GM19240 (cell line): ENCODE measurements at regions not wholly inside any gene's neighbourhood (a gene's known extent, or its start where the extent isn't known, plus 50 kb on each side); places are given as distances from the start of the nearest gene placed in this dataset.

ENCODE experiments used
- DNase-seq: peaks from one replicate; pipeline ENCODE4 v3.0.0; 2011; ENCODE audit warnings: low spot score; ENCODE audit not compliant: insufficient read length

DNA sequence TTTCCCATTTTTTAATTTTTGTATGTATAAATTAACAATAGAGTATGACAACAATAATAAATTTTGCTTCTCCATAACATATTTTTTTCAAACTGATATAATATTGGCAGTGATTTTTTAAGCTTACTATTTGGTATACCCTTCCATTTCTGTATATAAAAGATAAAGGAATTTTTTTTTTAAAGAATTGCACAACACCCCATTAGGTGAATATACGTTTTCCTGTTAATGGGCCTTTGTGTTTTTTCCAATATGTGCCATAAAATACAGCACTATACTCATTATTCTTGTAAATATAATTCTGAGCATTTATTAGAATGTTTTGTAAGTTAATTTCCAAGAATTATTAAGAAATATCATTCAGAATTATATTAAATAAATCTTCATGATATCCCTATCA, 515.2 kb upstream of the RGS18 start:
- no peak for DNase-seq

DNA sequence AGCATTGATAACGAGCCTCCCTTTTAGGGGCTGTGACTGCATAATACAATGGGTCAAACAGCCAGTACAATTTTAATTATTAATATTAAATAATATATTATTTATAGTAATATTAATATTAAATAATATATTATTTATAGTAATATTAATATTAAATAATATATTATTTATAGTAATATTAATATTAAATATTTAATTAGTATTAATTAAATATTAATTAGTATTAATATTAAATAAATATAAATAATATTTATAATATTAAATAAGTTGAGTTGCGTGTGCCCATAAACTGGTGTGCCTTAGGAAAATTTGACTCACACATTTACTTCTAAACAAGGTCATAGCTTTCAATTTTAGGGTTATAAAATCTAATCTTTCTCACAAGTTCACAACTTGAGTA, 509.3 kb upstream of the RGS18 start:
- no peak for DNase-seq

GRCh38 chr1:191662051-191662450, 496.2 kb upstream of the RGS18 start:
- DNase-seq, result no peak

- DNase-seq, result no peak
Measured at GRCh38 chr1:191662746-191663145, 495.5 kb upstream of the RGS18 start.

DNA sequence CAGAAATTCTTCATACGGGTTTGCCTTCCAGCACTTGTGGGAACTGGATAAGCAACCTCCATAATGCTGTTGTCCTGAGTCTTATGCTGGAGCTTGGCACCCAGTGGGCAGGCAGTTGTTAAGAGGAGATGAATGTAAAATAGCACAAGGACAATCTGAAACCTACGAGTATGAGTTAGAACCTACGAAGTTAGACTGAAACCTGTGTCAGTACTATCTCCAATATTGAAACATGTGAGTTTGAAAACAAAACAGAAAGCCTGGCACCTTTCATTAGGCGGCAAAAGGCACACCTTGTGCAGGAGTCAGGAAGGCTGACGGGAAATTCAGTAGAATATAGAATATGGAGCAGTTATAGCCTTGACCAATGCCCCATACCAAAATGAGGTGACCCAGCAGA, 489.7 kb upstream of the RGS18 start:
- DNase-seq, result no peak

DNA sequence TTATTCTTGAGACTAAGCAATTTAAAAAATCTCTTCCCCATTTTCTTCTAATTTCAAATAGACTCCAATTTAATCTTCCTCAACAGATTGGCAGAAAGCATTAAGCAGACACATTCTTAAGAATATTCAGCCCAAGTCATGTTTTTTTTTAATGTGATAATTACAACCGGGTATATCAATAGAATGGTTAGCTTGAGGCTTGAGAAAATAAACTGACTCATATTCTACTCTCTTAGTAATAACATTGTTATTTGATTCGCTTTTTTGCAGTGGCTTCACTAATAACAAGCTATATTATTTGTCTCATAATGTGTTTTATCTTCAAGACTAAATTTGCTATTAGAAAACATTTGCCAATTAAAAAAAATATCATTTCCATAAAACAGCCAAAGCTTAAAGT, 488.6 kb upstream of the RGS18 start:
- DNase-seq, result no peak

DNA sequence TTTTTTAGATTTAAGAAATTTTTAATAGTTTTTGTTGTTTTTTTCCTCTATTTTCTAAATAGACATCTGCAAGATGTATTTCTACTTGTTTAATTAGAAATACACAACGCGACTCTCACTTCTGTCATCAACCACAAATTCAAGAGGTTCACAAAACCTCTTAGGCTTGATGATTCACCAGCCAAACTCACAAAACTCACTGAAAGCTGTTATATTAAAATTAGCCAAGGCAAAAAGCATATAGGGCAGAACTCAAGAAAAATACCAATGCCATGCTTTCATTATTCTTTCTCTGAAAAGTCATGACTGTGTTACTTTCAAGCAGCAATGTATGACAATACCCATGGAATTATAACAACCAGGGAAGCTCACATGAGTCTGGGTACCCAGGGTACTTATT, 487.0 kb upstream of the RGS18 start:
- DNase-seq, result no peak

DNA sequence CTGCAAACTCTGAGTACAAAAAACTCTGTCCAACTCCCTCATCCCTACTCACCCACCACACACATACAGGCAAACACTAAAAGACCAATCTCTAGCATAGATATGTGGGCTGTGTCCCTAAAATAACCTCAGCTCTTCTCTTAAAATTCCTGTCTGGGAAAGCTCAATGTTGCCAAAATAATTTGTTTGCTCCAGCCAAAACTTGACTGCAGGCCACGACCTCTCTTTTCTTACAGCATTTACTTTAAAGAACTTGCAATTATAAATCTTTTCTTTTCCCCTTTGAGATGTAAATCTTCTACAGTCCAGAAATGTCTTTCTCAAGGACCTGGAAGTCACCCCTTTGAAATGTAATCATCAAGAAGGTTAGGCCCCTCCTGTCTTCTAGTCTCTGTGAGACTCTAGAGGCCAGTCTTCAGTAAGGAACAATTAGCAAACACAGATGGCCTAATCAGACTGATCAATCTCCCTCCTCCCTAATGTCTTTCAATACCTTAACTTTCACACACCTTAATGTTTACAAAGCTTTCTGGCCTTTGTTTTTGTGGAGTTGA, 483.6 kb upstream of the RGS18 start:
- DNase-seq, result no peak

GRCh38 chr1:191675856-191676783, 482.1 kb upstream of the RGS18 start:
- DNase-seq, result no peak

- no peak for DNase-seq
Measured at GRCh38 chr1:191685669-191686068, 472.6 kb upstream of the RGS18 start.

- DNase-seq, result no peak
Measured at GRCh38 chr1:191687721-191688120, 470.5 kb upstream of the RGS18 start.

DNA sequence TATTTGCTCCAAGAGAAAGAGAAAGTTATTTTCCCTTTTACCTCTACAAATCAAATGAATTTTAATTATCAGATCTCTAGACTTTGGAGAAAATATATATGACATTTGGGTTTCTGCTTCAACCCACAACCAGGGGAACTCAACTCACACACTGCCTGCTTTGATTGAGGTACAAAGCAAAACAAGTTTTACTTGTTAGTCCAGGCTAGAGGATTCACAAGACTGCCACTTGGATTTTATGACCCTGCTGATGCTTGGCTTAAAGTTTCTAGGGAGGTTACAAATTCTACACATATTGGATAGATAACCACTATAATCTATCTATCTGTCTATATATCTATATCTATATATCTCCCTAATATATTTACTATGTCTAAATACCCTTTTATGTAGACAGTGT, 467.3 kb upstream of the RGS18 start:
- DNase-seq, result no peak

GRCh38 chr1:191693797-191694196, 464.5 kb upstream of the RGS18 start:
- no peak for DNase-seq

DNA sequence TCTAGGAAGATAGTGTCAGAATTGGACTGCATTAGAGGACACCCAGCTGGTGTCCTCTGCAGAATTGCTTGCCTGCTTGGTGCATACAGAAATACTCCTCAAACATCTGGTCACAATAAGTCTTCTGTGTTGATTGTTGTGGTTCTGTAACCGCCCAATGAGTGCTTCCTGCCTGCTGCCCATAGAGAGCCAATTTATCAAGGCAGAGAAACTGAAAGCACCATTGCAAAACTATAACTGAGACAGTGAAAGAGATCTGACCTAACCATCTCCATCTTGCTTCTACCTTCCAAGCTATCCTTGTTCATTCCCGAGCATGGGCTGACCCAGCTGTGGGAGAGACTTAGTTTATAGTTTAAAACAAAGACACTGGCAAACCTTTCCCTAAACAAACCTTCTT, 462.4 kb upstream of the RGS18 start:
- DNase-seq, result no peak

DNA sequence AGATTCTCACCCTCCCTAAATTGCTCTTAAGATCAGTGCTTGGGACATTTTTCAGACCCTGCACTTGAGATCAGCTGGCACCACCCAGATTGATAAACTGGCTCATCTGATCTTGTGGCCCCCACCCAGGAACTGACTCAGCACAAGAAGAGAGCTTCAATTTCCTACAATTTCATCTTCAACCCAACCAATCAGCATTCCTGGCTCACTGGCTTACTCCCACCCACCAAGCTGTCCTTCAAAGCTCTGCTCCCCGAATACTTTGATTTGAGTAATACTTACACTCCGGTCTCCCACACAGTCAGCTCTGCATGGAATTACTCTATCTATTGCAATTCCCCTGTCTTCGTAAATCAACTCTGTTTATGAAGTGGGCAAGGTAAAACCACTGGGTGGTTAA, 461.9 kb upstream of the RGS18 start:
- DNase-seq, result no peak

GRCh38 chr1:191697556-191697955, 460.7 kb upstream of the RGS18 start:
- no peak for DNase-seq

DNA sequence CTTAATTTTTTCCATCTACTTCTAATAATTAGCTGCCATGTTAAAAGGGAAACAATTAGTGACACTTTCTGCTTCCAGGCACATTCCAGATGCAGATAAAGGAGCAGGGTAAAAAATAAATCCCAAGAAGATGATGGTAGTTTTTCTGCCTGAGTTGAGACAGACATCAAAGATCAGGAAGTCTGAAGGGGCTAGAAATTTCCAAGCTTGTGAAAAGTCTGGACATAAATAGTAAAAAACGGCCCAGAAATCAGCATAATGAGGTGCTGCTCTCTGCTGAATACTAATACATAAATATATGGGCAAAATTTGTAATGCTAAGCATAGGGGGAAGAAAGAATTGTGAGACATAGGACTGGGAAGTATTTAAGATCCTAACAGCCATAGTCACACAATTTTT, 460.0 kb upstream of the RGS18 start:
- no peak for DNase-seq

GRCh38 chr1:191699343-191699742, 458.9 kb upstream of the RGS18 start:
- no peak for DNase-seq

GRCh38 chr1:191700922-191701321, 457.3 kb upstream of the RGS18 start:
- no peak for DNase-seq

DNA sequence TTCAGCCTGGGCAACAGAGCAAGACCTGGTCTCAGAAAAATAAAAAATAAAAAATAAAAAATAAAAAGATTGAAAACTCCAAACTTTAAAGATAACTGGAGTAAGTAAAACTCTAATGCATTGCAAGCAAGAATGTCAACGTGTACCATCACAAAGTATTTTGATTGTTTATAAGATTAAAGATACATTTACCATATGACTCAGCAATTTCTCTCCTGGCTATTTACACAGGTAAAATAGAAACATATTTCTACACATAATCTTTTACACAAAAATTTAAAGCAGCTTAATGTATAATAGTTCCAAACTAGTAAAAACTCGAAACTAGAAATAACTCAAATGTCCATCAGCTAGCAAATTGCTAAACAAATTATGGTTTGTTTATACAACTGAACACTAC, 456.1 kb upstream of the RGS18 start:
- no peak for DNase-seq

GRCh38 chr1:191707288-191707687, 451.0 kb upstream of the RGS18 start:
- DNase-seq, result no peak

DNA sequence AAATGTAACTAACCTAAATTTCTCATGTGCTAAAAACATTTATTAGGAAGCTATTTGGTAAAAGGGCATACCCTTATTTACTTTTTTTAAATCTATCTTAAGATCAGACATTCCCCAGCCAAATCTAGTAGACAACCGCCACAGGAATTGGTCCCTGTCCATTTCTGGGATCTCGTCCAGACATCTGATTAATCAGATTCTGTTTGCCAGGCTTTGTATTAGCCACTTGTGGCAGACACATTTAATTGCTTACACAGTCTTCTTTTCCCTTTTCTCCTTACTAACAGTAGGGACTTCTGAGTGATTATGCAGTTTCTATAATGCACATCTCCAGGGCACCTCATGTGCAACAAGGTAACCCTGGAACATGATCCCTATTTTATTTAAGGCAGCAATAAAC, 449.0 kb upstream of the RGS18 start:
- DNase-seq, result no peak

DNA sequence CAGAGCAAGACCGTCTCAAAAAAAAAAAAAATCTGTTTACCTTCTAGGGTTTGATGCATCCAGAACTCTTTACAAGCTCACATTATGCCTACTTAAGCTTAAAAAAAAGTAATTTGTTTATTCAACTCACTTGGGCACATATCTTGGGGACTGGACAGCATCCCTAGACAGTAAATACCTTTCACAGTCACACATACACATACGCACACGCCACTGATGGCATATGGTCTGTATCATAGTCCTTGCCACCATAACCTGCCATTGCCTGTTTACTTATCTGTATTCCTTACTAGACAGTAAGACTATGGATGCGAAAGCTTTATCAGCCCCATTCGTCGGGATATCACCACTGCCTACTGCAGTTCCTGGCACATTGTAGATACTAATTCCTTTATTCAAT, 446.3 kb upstream of the RGS18 start:
- DNase-seq, result no peak
